ENCODE measurements at regions not wholly inside any gene's neighbourhood (a gene's known extent, or its start where the extent isn't known, plus 50 kb on each side); places are given as distances from the start of the nearest gene placed in this dataset.

GRCh38 chr3:107205358-107205757, 171.9 kb upstream of the CCDC54 start:
- Histone ChIP-seq H3K27me3 (no peaks in the 10 kb centered on the region), H3K4me1 (peaks cover 0 to 46% (median 26%) of the 10 kb centered on the region in 4 donors), H3K27ac (no peak overlapping the region), H3K36me3 (no peaks in the 10 kb centered on the region), H3K9me3 (no peaks in the 10 kb centered on the region), H3K4me3 (no peak overlapping the region)
- DNase-seq: no peak
- intact Hi-C loops (cut with DNase I; ENCODE audit: low total_unique reads): no loop called here
- TF ChIP-seq CTCF (IDR thresholded peaks at IDR 0.05): no peak

- Histone ChIP-seq H3K36me3 (no peaks in the 10 kb centered on the region), H3K27me3 (no peaks in the 10 kb centered on the region), H3K4me1 (peaks cover 0 to 44% (median 27%) of the 10 kb centered on the region in 4 donors), H3K27ac (peak overlapping the region in 1 of 2 donors; percentile 75), H3K9me3 (no peaks in the 10 kb centered on the region), H3K4me3 (no peak overlapping the region)
- peak; percentile 29 to 35 for TF ChIP-seq CTCF (IDR thresholded peaks at IDR 0.05)
- no peak for DNase-seq
- intact Hi-C loops (cut with DNase I; ENCODE audit: low total_unique reads): no loop called here
Measured at GRCh38 chr3:107206141-107206540, 171.1 kb upstream of the CCDC54 start.

GRCh38 chr3:107206945-107207344, 170.3 kb upstream of the CCDC54 start:
- Histone ChIP-seq H3K4me1 (peaks cover 0 to 44% (median 27%) of the 10 kb centered on the region in 4 donors), H3K9me3 (no peaks in the 10 kb centered on the region), H3K27me3 (no peaks in the 10 kb centered on the region), H3K36me3 (no peaks in the 10 kb centered on the region), H3K4me3 (no peak overlapping the region), H3K27ac (peak overlapping the region; percentile 75 to 76)
- TF ChIP-seq CTCF (IDR thresholded peaks at IDR 0.05): no peak
- intact Hi-C loops (cut with DNase I; ENCODE audit: low total_unique reads): no loop called here
- DNase-seq: no peak

GRCh38 chr3:107208100-107208499, 169.1 kb upstream of the CCDC54 start:
- peaks cover 0 to 54% (median 29%) of the 10 kb centered on the region in 4 donors for H3K4me1 ChIP-seq
- no peaks in the 10 kb centered on the region for H3K27me3 ChIP-seq
- TF ChIP-seq CTCF (IDR thresholded peaks at IDR 0.05): no peak
- peak in 1 of 2 donors; percentile 53 for DNase-seq
- no peaks in the 10 kb centered on the region for H3K36me3 ChIP-seq
- H3K27ac ChIP-seq: peak overlapping the region; percentile 75 to 76
- peak overlapping the region; percentile 3 to 5 for H3K4me3 ChIP-seq
- intact Hi-C loops (cut with DNase I; ENCODE audit: low total_unique reads): no loop called here
- no peaks in the 10 kb centered on the region for H3K9me3 ChIP-seq

- TF ChIP-seq CTCF (IDR thresholded peaks at IDR 0.05): no peak
- peaks cover 0 to 59% (median 29%) of the 10 kb centered on the region in 4 donors for H3K4me1 ChIP-seq
- H3K27me3 ChIP-seq: no peaks in the 10 kb centered on the region
- H3K4me3 ChIP-seq: no peak overlapping the region
- intact Hi-C loops (cut with DNase I; ENCODE audit: low total_unique reads): no loop called here
- no peak for DNase-seq
- no peaks in the 10 kb centered on the region for H3K9me3 ChIP-seq
- H3K36me3 ChIP-seq: no peaks in the 10 kb centered on the region
- H3K27ac ChIP-seq: peak overlapping the region; percentile 75 to 76
Measured at GRCh38 chr3:107208796-107209195, 168.4 kb upstream of the CCDC54 start.

Data from tibial artery (tissue), 4 donors.